Right atrium auricular region (tissue), 2 donors: ENCODE measurements at regions not wholly inside any gene's neighbourhood (a gene's known extent, or its start where the extent isn't known, plus 50 kb on each side); places are given as distances from the start of the nearest gene placed in this dataset.

Source experiments
- DNase-seq: peaks from one replicate; pipeline ENCODE4 v3.0.0-alpha.2; 2019; ENCODE audit warnings: low spot score
- H3K27ac ChIP-seq, 2 donors: fragments of 200-600 bp; sonication (generic); 1 replicate in 1 of 2; 2 replicates in 1 of 2; pipeline ENCODE4 v1.5.1; 2016 to 2019
- H3K27me3 ChIP-seq, 2 donors: fragments of 200-600 bp; sonication (generic); one replicate each; pipeline versions ENCODE4 v1.5.1 to v1.6.0; 2017 to 2019
- H3K36me3 ChIP-seq: fragments of 200-600 bp; sonication (generic); one replicate; pipeline ENCODE4 v1.5.1; 2016
- H3K4me1 ChIP-seq, 2 donors: fragments of 200-600 bp; sonication (generic); one replicate each; pipeline versions ENCODE4 v1.5.1 to v1.6.0; 2017 to 2019
- H3K4me3 ChIP-seq, 2 donors: fragments of 200-600 bp; sonication (generic); 1 replicate in 1 of 2; 2 replicates in 1 of 2; pipeline ENCODE4 v1.5.1; 2017 to 2019; ENCODE audit warnings: mild to moderate bottlenecking in 1 of 2, moderate library complexity in 1 of 2
- H3K9me3 ChIP-seq, 2 donors: fragments of 200-600 bp; sonication (generic); one replicate each; pipeline ENCODE4 v1.5.1; 2019
- CTCF ChIP-seq, 2 donors: fragments of 200-600 bp; sonication (generic); IDR thresholded peaks; one replicate each; pipeline ENCODE4 v1.5.1; 2019; ENCODE audit warnings: antibody characterized with exemption in 2 of 2

- Histone ChIP-seq H3K4me1 (no peaks in the 10 kb centered on the region), H3K27ac (no peak overlapping the region), H3K4me3 (no peak overlapping the region), H3K36me3 (no peaks in the 10 kb centered on the region), H3K9me3 (no peaks in the 10 kb centered on the region), H3K27me3 (no peaks in the 10 kb centered on the region)
- peak; percentile 83 to 84 for TF ChIP-seq CTCF (IDR thresholded peaks at IDR 0.05)
- DNase-seq: peak; percentile 68
Observed at GRCh38 chr3:102673271-102674115, 238.7 kb downstream of the ZPLD1 start.

- Histone ChIP-seq H3K36me3 (no peaks in the 10 kb centered on the region), H3K4me3 (no peak overlapping the region), H3K27me3 (no peaks in the 10 kb centered on the region), H3K4me1 (no peaks in the 10 kb centered on the region), H3K27ac (no peak overlapping the region), H3K9me3 (no peaks in the 10 kb centered on the region)
- no peak for TF ChIP-seq CTCF (IDR thresholded peaks at IDR 0.05)
- DNase-seq: no peak
Observed at GRCh38 chr3:102674284-102674683, 239.5 kb downstream of the ZPLD1 start.

- Histone ChIP-seq H3K4me3 (no peak overlapping the region), H3K27me3 (no peaks in the 10 kb centered on the region), H3K4me1 (no peaks in the 10 kb centered on the region), H3K27ac (no peak overlapping the region), H3K36me3 (no peaks in the 10 kb centered on the region), H3K9me3 (no peaks in the 10 kb centered on the region)
- TF ChIP-seq CTCF (IDR thresholded peaks at IDR 0.05): no peak
- DNase-seq: no peak
Observed at GRCh38 chr3:102676424-102676823, 241.6 kb downstream of the ZPLD1 start.

- Histone ChIP-seq H3K9me3 (no peaks in the 10 kb centered on the region), H3K4me1 (no peaks in the 10 kb centered on the region), H3K4me3 (no peak overlapping the region), H3K27me3 (no peaks in the 10 kb centered on the region), H3K36me3 (no peaks in the 10 kb centered on the region), H3K27ac (no peak overlapping the region)
- no peak for DNase-seq
- no peak for TF ChIP-seq CTCF (IDR thresholded peaks at IDR 0.05)
Observed at GRCh38 chr3:102682741-102683140, 247.9 kb downstream of the ZPLD1 start.

- H3K27ac ChIP-seq: no peak overlapping the region
- no peaks in the 10 kb centered on the region for H3K4me1 ChIP-seq
- no peak for DNase-seq
- no peak for TF ChIP-seq CTCF (IDR thresholded peaks at IDR 0.05)
- no peaks in the 10 kb centered on the region for H3K27me3 ChIP-seq
- H3K36me3 ChIP-seq: no peaks in the 10 kb centered on the region
- no peak overlapping the region for H3K4me3 ChIP-seq
- H3K9me3 ChIP-seq: no peaks in the 10 kb centered on the region
Observed at GRCh38 chr3:102686792-102687191, 252.0 kb downstream of the ZPLD1 start.
